ENCODE measurements at regions not wholly inside any gene's neighbourhood (a gene's known extent, or its start where the extent isn't known, plus 50 kb on each side); places are given as distances from the start of the nearest gene placed in this dataset.

DNA sequence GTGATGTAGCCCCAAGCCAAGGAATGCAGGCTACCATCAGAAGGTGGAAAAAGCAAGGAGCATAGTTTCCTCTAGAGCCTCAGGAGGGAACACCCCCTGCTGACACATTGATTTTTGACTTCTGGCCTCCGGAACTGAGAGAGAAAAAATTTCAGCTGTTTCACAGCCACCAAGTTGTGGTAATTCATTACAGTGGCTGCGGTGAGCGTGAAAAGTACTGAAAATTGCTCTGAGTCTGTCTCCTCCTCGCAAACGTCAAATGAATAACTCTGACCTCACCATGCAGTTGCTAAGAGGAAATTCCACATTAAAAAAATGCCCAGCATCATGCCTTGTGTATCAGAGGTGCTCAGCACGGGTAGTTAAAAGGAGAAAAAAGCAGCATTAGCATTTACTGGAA is 277.9 kb upstream of the MSX2 start:
- no peaks in the 10 kb centered on the region for H3K27me3 ChIP-seq (ENCODE audit: insufficient read depth, low read length, poor library complexity, severe bottlenecking)
- H3K36me3 ChIP-seq (ENCODE audit: insufficient read depth, low read length): no peaks in the 10 kb centered on the region
- peaks cover 16% of the 10 kb centered on the region for H3K4me1 ChIP-seq (ENCODE audit: insufficient read depth, low read length, poor library complexity, severe bottlenecking)
- no peak overlapping the region for H3K4me3 ChIP-seq (ENCODE audit: low read length, poor library complexity, severe bottlenecking)
- H2AFZ ChIP-seq (ENCODE audit: low read length): no peak overlapping the region
- H3K9me2 ChIP-seq (replicated peaks; ENCODE audit: low read depth, low read length): no peaks in the 10 kb centered on the region
- H3K9me3 ChIP-seq (ENCODE audit: insufficient read depth, low read depth, low read length): 0 out of 2 replicates have a peak, but pooled peaks cover 8% of the 10 kb centered on the region
- H4K20me1 ChIP-seq (ENCODE audit: insufficient read depth, low read length, poor library complexity, severe bottlenecking): no peaks in the 10 kb centered on the region
- no peak overlapping the region for H3K4me2 ChIP-seq (ENCODE audit: low read depth, low read length, poor library complexity, severe bottlenecking)
- no peaks in the 10 kb centered on the region for H3F3A ChIP-seq (ENCODE audit: low read depth)
- no peak overlapping the region for H3K9ac ChIP-seq (ENCODE audit: low read depth, low read length, poor library complexity, severe bottlenecking)
- TF ChIP-seq EZH2phosphoT487 (IDR thresholded peaks at IDR 0.05; ENCODE audit: borderline replicate concordance): no peak
- TF ChIP-seq, protein P1, sequence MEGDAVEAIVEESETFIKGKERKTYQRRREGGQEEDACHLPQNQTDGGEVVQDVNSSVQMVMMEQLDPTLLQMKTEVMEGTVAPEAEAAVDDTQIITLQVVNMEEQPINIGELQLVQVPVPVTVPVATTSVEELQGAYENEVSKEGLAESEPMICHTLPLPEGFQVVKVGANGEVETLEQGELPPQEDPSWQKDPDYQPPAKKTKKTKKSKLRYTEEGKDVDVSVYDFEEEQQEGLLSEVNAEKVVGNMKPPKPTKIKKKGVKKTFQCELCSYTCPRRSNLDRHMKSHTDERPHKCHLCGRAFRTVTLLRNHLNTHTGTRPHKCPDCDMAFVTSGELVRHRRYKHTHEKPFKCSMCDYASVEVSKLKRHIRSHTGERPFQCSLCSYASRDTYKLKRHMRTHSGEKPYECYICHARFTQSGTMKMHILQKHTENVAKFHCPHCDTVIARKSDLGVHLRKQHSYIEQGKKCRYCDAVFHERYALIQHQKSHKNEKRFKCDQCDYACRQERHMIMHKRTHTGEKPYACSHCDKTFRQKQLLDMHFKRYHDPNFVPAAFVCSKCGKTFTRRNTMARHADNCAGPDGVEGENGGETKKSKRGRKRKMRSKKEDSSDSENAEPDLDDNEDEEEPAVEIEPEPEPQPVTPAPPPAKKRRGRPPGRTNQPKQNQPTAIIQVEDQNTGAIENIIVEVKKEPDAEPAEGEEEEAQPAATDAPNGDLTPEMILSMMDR (conservative IDR thresholded peaks at IDR 0.05; ENCODE audit: low read length): no peak
- H3K79me2 ChIP-seq (ENCODE audit: insufficient read depth, low read length): peaks cover 22% of the 10 kb centered on the region

DNA sequence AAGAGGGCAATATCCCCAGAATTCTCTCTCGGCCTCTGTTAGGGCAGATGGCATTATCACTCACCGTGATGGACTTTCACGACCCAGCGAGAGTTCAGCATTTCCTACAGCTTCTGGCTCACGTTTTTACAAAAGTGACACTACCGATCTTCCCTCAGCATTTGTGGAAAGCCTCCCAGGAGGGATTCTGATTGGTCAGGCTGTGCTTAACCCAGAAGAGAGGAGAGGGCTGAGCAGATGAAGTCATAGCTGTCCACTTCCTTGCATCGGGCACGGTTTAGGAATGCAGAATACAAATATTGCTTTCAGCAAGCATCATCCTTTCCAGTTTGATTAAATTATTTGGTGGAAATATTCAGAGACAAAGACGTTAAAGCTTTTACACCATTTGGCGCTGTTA is 277.4 kb upstream of the MSX2 start:
- Histone ChIP-seq H3F3A (ENCODE audit: low read depth) (no peaks in the 10 kb centered on the region), H3K9ac (ENCODE audit: low read depth, low read length, poor library complexity, severe bottlenecking) (no peak overlapping the region), H3K9me2 (replicated peaks; ENCODE audit: low read depth, low read length) (no peaks in the 10 kb centered on the region), H3K9me3 (ENCODE audit: insufficient read depth, low read depth, low read length) (0 out of 2 replicates have a peak, but pooled peaks cover 8% of the 10 kb centered on the region), H3K36me3 (ENCODE audit: insufficient read depth, low read length) (no peaks in the 10 kb centered on the region), H4K20me1 (ENCODE audit: insufficient read depth, low read length, poor library complexity, severe bottlenecking) (no peaks in the 10 kb centered on the region), H3K4me1 (ENCODE audit: insufficient read depth, low read length, poor library complexity, severe bottlenecking) (peaks cover 21% of the 10 kb centered on the region), H3K4me3 (ENCODE audit: low read length, poor library complexity, severe bottlenecking) (no peak overlapping the region), H3K79me2 (ENCODE audit: insufficient read depth, low read length) (peaks cover 28% of the 10 kb centered on the region), H3K4me2 (ENCODE audit: low read depth, low read length, poor library complexity, severe bottlenecking) (no peak overlapping the region), H3K27me3 (ENCODE audit: insufficient read depth, low read length, poor library complexity, severe bottlenecking) (no peaks in the 10 kb centered on the region), H2AFZ (ENCODE audit: low read length) (no peak overlapping the region)
- TF ChIP-seq, protein P1 (conservative IDR thresholded peaks at IDR 0.05; ENCODE audit: low read length): no peak
- TF ChIP-seq EZH2phosphoT487 (IDR thresholded peaks at IDR 0.05; ENCODE audit: borderline replicate concordance): no peak

DNA sequence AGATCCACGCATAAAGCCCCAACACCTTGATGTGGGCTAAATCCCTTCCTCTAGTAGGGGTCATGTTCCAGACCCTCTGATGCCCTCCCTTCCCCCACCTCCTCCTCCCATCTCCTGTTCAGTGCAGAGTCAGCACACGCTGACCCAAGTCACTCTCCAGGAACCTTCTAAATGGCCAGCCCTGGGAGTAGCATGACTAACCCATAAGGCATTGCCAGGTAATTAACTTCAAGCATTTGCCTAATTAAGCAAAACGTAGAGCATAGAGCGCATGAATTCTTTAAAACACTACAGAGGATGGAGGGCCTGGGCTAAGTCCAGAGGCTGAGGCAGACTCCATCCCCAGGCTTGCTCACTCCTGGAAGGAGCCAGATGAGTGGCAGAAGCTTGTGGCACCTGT is 276.3 kb upstream of the MSX2 start:
- H3K9me2 ChIP-seq (replicated peaks; ENCODE audit: low read depth, low read length): no peaks in the 10 kb centered on the region
- H3K4me1 ChIP-seq (ENCODE audit: insufficient read depth, low read length, poor library complexity, severe bottlenecking): peaks cover 24% of the 10 kb centered on the region
- H3K27me3 ChIP-seq (ENCODE audit: insufficient read depth, low read length, poor library complexity, severe bottlenecking): no peaks in the 10 kb centered on the region
- H4K20me1 ChIP-seq (ENCODE audit: insufficient read depth, low read length, poor library complexity, severe bottlenecking): no peaks in the 10 kb centered on the region
- TF ChIP-seq EZH2phosphoT487 (IDR thresholded peaks at IDR 0.05; ENCODE audit: borderline replicate concordance): no peak
- TF ChIP-seq, protein P1 (conservative IDR thresholded peaks at IDR 0.05; ENCODE audit: low read length): no peak
- no peak overlapping the region for H2AFZ ChIP-seq (ENCODE audit: low read length)
- H3K4me3 ChIP-seq (ENCODE audit: low read length, poor library complexity, severe bottlenecking): no peak overlapping the region
- peaks cover 36% of the 10 kb centered on the region for H3K79me2 ChIP-seq (ENCODE audit: insufficient read depth, low read length)
- H3K9me3 ChIP-seq (ENCODE audit: insufficient read depth, low read depth, low read length): 0 out of 2 replicates have a peak, but pooled peaks cover 8% of the 10 kb centered on the region
- no peak overlapping the region for H3K9ac ChIP-seq (ENCODE audit: low read depth, low read length, poor library complexity, severe bottlenecking)
- H3F3A ChIP-seq (ENCODE audit: low read depth): no peaks in the 10 kb centered on the region
- H3K36me3 ChIP-seq (ENCODE audit: insufficient read depth, low read length): no peaks in the 10 kb centered on the region
- no peak overlapping the region for H3K4me2 ChIP-seq (ENCODE audit: low read depth, low read length, poor library complexity, severe bottlenecking)

Data from Loucy (cell line).